ENCODE measurements at regions not wholly inside any gene's neighbourhood (a gene's known extent, or its start where the extent isn't known, plus 50 kb on each side); places are given as distances from the start of the nearest gene placed in this dataset.

GRCh38 chr19:28049875-28050274, 1163.1 kb downstream of the UQCRFS1 start:
- ChIA-PET POLR2A (no interaction called here), CTCF (no interaction called here)
- DNase-seq (ENCODE audit: extremely low spot score): no peak
- TF ChIP-seq SUZ12 (IDR thresholded peaks at IDR 0.05) (no peak), FOXM1 (IDR thresholded peaks at IDR 0.05; ENCODE audit: borderline replicate concordance) (no peak), ARNT (IDR thresholded peaks at IDR 0.05) (no peak), ELF4 (IDR thresholded peaks at IDR 0.05) (no peak), NFRKB (IDR thresholded peaks at IDR 0.05) (no peak), ZNF384 (IDR thresholded peaks at IDR 0.05) (no peak)

- POLR2A ChIA-PET: no interaction called here
- TF ChIP-seq ZNF384 (IDR thresholded peaks at IDR 0.05) (no peak), ARNT (IDR thresholded peaks at IDR 0.05) (no peak), TARDBP (IDR thresholded peaks at IDR 0.05) (no peak)
- no peak for DNase-seq (ENCODE audit: extremely low spot score)
- CTCF ChIA-PET: no interaction called here
Measured at GRCh38 chr19:28046932-28047331, 1166.0 kb downstream of the UQCRFS1 start.

DNA sequence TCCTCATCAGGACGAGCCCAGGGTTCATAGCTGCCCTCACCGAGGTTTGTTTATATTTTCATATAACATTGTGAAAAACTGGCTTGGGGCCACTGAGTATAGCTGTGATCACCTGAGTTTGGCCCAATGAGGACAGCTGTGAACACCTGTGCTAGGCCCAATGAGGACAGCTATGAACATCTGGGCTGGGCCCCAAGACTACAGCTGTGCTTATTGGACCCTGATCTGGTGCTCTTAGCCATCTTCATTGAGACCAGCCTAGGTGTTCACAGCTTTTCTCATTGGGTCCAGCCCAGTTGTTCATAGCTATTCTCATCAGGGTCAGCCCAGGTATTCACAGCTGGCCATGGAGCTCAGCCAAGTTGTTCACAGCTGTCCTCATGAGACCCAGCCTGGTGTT, 1167.3 kb downstream of the UQCRFS1 start:
- no peak for TF ChIP-seq HDGF (IDR thresholded peaks at IDR 0.05; ENCODE audit: borderline replicate concordance)
- no peak for TF ChIP-seq NFRKB (IDR thresholded peaks at IDR 0.05)
- ChIA-PET CTCF (no interaction called here), POLR2A (no interaction called here)
- DNase-seq (ENCODE audit: extremely low spot score): no peak

- ChIA-PET POLR2A (no interaction called here), CTCF (no interaction called here)
- TF ChIP-seq BHLHE40 (IDR thresholded peaks at IDR 0.05; ENCODE audit: borderline replicate concordance) (no peak), ELF4 (IDR thresholded peaks at IDR 0.05) (no peak), ZNF384 (IDR thresholded peaks at IDR 0.05) (no peak), HDGF (IDR thresholded peaks at IDR 0.05; ENCODE audit: borderline replicate concordance) (no peak), SP1 (IDR thresholded peaks at IDR 0.05) (no peak), L3MBTL2 (conservative IDR thresholded peaks at IDR 0.05) (no peak)
- DNase-seq (ENCODE audit: extremely low spot score): no peak
Measured at GRCh38 chr19:28044477-28044876, 1168.5 kb downstream of the UQCRFS1 start.

GRCh38 chr19:28042516-28042915, 1170.4 kb downstream of the UQCRFS1 start:
- no peak for DNase-seq (ENCODE audit: extremely low spot score)
- TF ChIP-seq FOXK2 (IDR thresholded peaks at IDR 0.05) (no peak), NFRKB (IDR thresholded peaks at IDR 0.05) (no peak), ARNT (IDR thresholded peaks at IDR 0.05) (no peak), ZNF384 (IDR thresholded peaks at IDR 0.05) (no peak), SP1 (IDR thresholded peaks at IDR 0.05) (no peak)
- CTCF ChIA-PET: no interaction called here
- POLR2A ChIA-PET: no interaction called here

GRCh38 chr19:28039677-28040381, 1173.1 kb downstream of the UQCRFS1 start:
- ChIA-PET POLR2A (no interaction called here), CTCF (no interaction called here)
- no peak for DNase-seq (ENCODE audit: extremely low spot score)
- TF ChIP-seq L3MBTL2 (conservative IDR thresholded peaks at IDR 0.05) (no peak), BHLHE40 (IDR thresholded peaks at IDR 0.05; ENCODE audit: borderline replicate concordance) (no peak), ARNT (IDR thresholded peaks at IDR 0.05) (no peak), CTBP1 (IDR thresholded peaks at IDR 0.05; ENCODE audit: borderline replicate concordance) (no peak), HDGF (IDR thresholded peaks at IDR 0.05; ENCODE audit: borderline replicate concordance) (no peak), FOXA1 (IDR thresholded peaks at IDR 0.05) (no peak), LEF1 (IDR thresholded peaks at IDR 0.05; ENCODE audit: borderline replicate concordance) (no peak), SUZ12 (IDR thresholded peaks at IDR 0.05) (no peak), PKNOX1 (IDR thresholded peaks at IDR 0.05) (no peak), SP1 (IDR thresholded peaks at IDR 0.05) (no peak), NFRKB (IDR thresholded peaks at IDR 0.05) (no peak), TARDBP (IDR thresholded peaks at IDR 0.05) (no peak), ELF4 (IDR thresholded peaks at IDR 0.05) (no peak), FOXK2 (IDR thresholded peaks at IDR 0.05) (no peak), ZNF384 (IDR thresholded peaks at IDR 0.05) (no peak)

DNA sequence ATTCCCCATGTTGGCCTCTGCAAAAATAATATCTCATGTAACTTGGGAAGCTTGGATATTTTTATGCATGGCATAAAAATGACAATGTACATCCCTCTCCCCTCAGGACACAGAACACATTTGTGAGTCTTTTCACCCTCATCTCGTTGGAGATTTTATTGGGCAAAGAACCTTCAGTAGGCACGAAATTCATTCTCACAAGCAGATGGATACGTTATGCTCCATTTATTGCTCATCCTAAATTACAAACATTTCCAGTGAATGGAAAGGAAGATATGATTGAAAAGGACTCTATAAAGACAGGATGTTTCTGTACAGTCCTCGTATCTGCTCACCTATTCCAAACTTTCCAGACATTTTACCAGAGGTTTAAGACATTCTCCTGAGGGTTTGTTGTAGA, 1175.8 kb downstream of the UQCRFS1 start:
- no peak for DNase-seq (ENCODE audit: extremely low spot score)
- POLR2A ChIA-PET: no interaction called here
- TF ChIP-seq FOXA1 (IDR thresholded peaks at IDR 0.05) (no peak), FOXM1 (IDR thresholded peaks at IDR 0.05; ENCODE audit: borderline replicate concordance) (no peak), HDGF (IDR thresholded peaks at IDR 0.05; ENCODE audit: borderline replicate concordance) (no peak), SP1 (IDR thresholded peaks at IDR 0.05) (no peak), TARDBP (IDR thresholded peaks at IDR 0.05) (no peak), CTBP1 (IDR thresholded peaks at IDR 0.05; ENCODE audit: borderline replicate concordance) (no peak), FOXK2 (IDR thresholded peaks at IDR 0.05) (no peak), PKNOX1 (IDR thresholded peaks at IDR 0.05) (no peak), ARNT (IDR thresholded peaks at IDR 0.05) (no peak), LEF1 (IDR thresholded peaks at IDR 0.05; ENCODE audit: borderline replicate concordance) (no peak), BHLHE40 (IDR thresholded peaks at IDR 0.05; ENCODE audit: borderline replicate concordance) (no peak), SUZ12 (IDR thresholded peaks at IDR 0.05) (no peak), ZNF384 (IDR thresholded peaks at IDR 0.05) (no peak), L3MBTL2 (conservative IDR thresholded peaks at IDR 0.05) (no peak), NFRKB (IDR thresholded peaks at IDR 0.05) (no peak)
- CTCF ChIA-PET: no interaction called here

- DNase-seq (ENCODE audit: extremely low spot score): no peak
- ChIA-PET CTCF (no interaction called here), POLR2A (no interaction called here)
- TF ChIP-seq FOXA1 (IDR thresholded peaks at IDR 0.05) (no peak), SP1 (IDR thresholded peaks at IDR 0.05) (no peak), ZNF384 (IDR thresholded peaks at IDR 0.05) (no peak), NFRKB (IDR thresholded peaks at IDR 0.05) (no peak), CTBP1 (IDR thresholded peaks at IDR 0.05; ENCODE audit: borderline replicate concordance) (no peak), FOXM1 (IDR thresholded peaks at IDR 0.05; ENCODE audit: borderline replicate concordance) (no peak), FOXK2 (IDR thresholded peaks at IDR 0.05) (no peak), PKNOX1 (IDR thresholded peaks at IDR 0.05) (no peak), ELF4 (IDR thresholded peaks at IDR 0.05) (no peak), HDGF (IDR thresholded peaks at IDR 0.05; ENCODE audit: borderline replicate concordance) (no peak), ARNT (IDR thresholded peaks at IDR 0.05) (no peak), SUZ12 (IDR thresholded peaks at IDR 0.05) (no peak), TARDBP (IDR thresholded peaks at IDR 0.05) (no peak)
Measured at GRCh38 chr19:28036486-28036885, 1176.5 kb downstream of the UQCRFS1 start.
